ENCODE measurements at regions not wholly inside any gene's neighbourhood (a gene's known extent, or its start where the extent isn't known, plus 50 kb on each side); places are given as distances from the start of the nearest gene placed in this dataset.

GRCh38 chr9:129383561-129384490, 205.8 kb upstream of the IER5L start:
- DNase-seq: peak; percentile 84 to 87

GRCh38 chr9:129383019-129383560, 205.0 kb upstream of the IER5L start:
- DNase-seq: peak; percentile 77 to 79

GRCh38 chr9:129382281-129383018, 204.4 kb upstream of the IER5L start:
- no peak for DNase-seq

GRCh38 chr9:129381481-129381957, 203.5 kb upstream of the IER5L start:
- DNase-seq: no peak

GRCh38 chr9:129380961-129381401, 202.9 kb upstream of the IER5L start:
- no peak for DNase-seq

- DNase-seq: no peak
These were observed 201.8 kb upstream of the IER5L start for GRCh38 chr9:129379886-129380285.

GRCh38 chr9:129379181-129379836, 201.2 kb upstream of the IER5L start:
- no peak for DNase-seq

- DNase-seq: no peak
These were observed 200.0 kb upstream of the IER5L start for GRCh38 chr9:129377931-129378661.

- DNase-seq: no peak
These were observed 199.1 kb upstream of the IER5L start for GRCh38 chr9:129377181-129377580.

- no peak for DNase-seq
These were observed 197.8 kb upstream of the IER5L start for GRCh38 chr9:129375845-129376244.

GRCh38 chr9:129374651-129375050, 196.6 kb upstream of the IER5L start:
- no peak for DNase-seq

GRCh38 chr9:129374231-129374630, 196.2 kb upstream of the IER5L start:
- no peak for DNase-seq

- no peak for DNase-seq
These were observed 195.3 kb upstream of the IER5L start for GRCh38 chr9:129373361-129373760.

GRCh38 chr9:129370770-129371169, 192.7 kb upstream of the IER5L start:
- no peak for DNase-seq

- DNase-seq: no peak
These were observed 190.4 kb upstream of the IER5L start for GRCh38 chr9:129368444-129368978.

- no peak for DNase-seq
These were observed 189.2 kb upstream of the IER5L start for GRCh38 chr9:129367287-129367686.

GRCh38 chr9:129365196-129365595, 187.1 kb upstream of the IER5L start:
- DNase-seq: no peak

GRCh38 chr9:129363216-129363873, 185.3 kb upstream of the IER5L start:
- DNase-seq: no peak

- no peak for DNase-seq
These were observed 184.4 kb upstream of the IER5L start for GRCh38 chr9:129362287-129363000.

GRCh38 chr9:129361196-129361595, 183.1 kb upstream of the IER5L start:
- DNase-seq: no peak

All from right lung (tissue), 2 donors.